ENCODE measurements at regions not wholly inside any gene's neighbourhood (a gene's known extent, or its start where the extent isn't known, plus 50 kb on each side); places are given as distances from the start of the nearest gene placed in this dataset.
"Not testable (repeated sequence)": the region's sequence is repeated elsewhere in the genome, so short reads cannot be mapped to it uniquely, and the experiment has no call there.

DNA sequence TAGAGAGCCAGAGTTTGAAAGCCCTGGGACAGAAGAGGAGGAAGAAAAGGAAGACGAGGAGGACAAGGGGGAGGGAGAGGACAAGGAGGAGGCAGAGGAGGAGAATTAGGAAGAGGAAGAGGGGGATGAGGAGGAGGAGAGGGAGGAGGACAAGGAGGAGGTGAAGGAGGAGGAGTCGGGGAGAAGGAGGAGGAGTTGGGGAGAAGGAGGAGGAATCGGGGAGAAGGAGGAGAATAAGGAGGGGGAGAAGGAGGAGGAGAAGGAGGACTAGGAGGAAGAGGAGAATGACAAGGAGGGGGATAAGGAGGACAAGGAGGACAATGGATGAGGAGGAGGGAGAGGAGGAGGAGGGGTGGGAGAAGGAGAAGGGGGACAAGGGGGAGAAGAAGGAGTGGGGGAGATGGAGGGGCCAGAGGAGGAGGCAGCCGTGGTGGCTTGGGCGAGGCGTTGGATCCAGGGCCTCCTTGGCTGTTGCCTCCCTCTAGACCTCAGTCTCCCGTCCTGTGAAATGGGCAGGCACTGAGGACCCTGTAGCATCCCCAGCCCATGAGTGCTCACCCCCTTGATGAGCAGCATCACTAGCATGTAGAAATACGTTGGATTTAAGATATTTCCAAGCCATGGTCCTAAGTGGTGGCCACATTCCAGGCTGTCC, 179.6 kb downstream of the LMLN start:
- not testable (repeated sequence) for H3K36me3 ChIP-seq (replicated peaks; ENCODE audit: control insufficient read depth, insufficient read depth, low read length); H3K4me3 ChIP-seq (ENCODE audit: insufficient read depth, low read depth, low read length); DNase-seq; H3K27me3 ChIP-seq (ENCODE audit: control insufficient read depth, insufficient read depth, low read length)

DNA sequence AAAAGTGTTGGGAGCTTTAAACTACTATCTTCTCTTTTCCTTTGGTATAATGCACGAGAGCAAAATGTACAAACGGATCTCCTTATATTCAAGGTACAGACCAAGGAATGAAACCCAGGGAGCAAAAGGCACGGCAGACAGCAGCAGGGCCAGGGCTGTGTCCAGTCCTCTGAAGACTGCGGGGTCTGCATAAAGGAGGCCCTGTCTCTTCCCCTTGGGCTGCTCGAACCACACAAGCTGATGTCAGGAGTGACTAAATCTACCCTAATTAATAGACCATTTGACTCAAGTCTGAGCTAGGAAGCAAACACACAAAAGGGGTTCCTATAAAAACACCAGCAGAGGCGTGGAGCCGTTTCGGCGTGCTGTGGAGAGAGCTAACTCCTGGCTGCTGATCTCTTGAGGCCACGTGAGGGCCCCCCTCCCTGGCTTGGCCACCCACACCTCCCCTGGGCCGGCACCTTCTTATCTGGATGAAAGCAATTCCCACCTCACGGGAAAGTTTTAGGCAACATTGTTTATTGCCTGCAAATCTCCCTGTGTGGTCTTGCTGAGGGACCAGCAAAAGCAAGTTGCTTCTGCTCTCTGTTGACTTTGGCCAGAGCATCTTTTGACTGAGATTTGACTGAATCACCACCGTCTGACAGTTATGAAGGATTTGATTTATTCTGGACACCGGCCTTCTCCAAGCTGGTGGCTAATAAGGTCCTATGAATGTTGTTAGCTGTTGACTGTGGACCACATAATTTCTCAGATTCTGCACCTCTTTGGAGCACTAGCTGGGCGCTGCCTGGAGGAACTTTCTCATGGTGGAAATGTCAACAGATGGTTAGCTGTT, 183.5 kb downstream of the LMLN start:
- not testable (repeated sequence) for DNase-seq; H3K4me3 ChIP-seq (ENCODE audit: insufficient read depth, low read depth, low read length); H3K36me3 ChIP-seq (replicated peaks; ENCODE audit: control insufficient read depth, insufficient read depth, low read length); H3K27me3 ChIP-seq (ENCODE audit: control insufficient read depth, insufficient read depth, low read length)

DNA sequence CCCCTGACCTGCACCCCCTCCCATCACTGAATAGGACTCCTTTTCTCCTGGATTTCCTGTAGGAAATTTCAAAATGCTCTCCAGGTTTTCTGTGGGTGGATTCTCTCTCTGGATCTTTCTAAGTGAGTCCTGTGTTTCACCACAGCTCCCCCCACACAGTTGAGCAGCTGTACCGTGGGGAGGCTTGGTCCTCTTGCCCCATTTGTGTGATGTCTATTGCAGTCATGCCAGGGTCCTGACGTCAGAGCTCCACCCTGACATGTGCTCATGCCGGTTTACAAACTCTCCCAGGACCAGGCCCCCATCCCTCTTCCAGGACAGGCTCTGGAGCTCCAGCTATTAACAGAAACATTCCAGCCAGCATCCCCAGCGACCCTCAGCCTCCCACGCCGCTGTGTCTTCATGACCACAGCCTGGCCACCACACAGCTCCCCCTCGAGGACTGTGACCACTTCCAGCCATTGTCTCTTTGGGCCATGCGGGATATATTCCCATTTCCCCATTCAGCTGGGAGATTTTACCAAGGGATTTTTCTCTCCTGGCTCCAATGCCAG, 185.3 kb downstream of the LMLN start:
- H3K4me3 ChIP-seq (ENCODE audit: insufficient read depth, low read depth, low read length); H3K36me3 ChIP-seq (replicated peaks; ENCODE audit: control insufficient read depth, insufficient read depth, low read length); DNase-seq; H3K27me3 ChIP-seq (ENCODE audit: control insufficient read depth, insufficient read depth, low read length): not testable (repeated sequence)

DNA sequence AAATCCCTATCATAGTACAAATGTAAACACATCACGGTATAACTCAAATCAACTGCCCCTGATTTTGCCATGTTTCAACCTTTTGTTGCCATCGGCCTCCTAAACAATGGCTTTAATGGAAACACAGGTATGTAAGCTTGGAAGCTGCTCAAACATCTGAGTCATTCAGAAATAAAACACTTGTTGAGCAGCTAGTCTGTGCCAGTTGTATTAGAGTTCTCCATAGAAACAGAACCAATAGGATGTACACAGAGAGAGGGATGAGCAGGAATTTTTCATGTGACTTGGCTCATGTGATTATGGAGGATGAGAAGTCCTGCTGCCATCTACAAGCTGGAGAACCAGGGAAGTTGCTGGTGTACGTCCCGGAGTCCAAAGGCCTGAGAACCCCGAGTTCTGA, 186.1 kb downstream of the LMLN start:
- DNase-seq; H3K4me3 ChIP-seq (ENCODE audit: insufficient read depth, low read depth, low read length); H3K27me3 ChIP-seq (ENCODE audit: control insufficient read depth, insufficient read depth, low read length); H3K36me3 ChIP-seq (replicated peaks; ENCODE audit: control insufficient read depth, insufficient read depth, low read length): not testable (repeated sequence)

DNA sequence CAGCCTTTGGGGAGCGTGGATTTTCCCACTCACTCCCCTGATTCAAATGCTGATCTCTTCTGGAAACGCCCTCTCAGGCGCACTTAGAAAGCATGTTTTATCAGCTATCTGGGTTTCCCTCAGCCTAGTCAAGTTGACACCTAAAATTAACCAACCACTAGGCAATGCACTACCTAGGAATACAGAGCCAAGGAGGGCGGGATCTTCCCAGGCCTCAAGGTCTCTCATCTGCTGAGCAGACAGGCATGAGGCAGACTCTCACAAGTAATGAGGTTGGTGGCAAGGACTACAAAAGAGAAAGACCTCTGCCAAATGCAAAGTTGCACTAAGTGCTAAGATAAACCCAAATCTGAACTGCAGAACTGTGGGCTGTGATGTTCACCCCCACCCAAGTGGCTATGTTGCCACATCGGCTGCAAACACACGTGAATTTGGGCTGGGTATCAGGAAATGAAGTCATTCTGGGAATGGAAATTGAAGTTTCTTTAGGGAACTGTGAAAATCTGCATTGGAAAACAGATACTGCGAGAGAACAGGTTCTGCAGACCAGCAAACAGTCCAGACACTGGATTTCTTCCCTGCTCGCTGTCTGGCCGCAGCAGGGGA, 186.6 kb downstream of the LMLN start:
- not testable (repeated sequence) for DNase-seq; H3K4me3 ChIP-seq (ENCODE audit: insufficient read depth, low read depth, low read length); H3K36me3 ChIP-seq (replicated peaks; ENCODE audit: control insufficient read depth, insufficient read depth, low read length)

DNA sequence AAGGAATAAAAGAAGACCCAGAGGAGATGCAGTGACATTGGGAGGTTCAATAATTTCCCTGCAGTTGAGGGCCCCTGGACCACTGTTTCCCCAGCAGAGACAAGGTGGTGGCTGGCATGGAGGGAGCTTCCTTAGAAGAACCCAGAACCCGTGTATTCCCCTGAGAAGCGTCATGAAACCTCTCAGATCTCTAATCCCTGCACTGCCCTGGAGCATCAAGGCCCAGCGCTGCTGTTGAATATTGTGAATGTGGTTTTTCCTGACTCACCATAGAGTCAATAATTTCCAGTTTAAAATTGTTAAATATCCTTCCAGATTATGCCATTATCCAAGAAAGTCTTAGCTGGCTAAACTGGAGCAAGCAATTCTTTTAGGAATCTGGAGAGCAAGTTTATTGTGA, 187.2 kb downstream of the LMLN start:
- H3K36me3 ChIP-seq (replicated peaks; ENCODE audit: control insufficient read depth, insufficient read depth, low read length); DNase-seq; H3K4me3 ChIP-seq (ENCODE audit: insufficient read depth, low read depth, low read length); H3K27me3 ChIP-seq (ENCODE audit: control insufficient read depth, insufficient read depth, low read length): not testable (repeated sequence)

More for the DNA sequence above, 186.6 kb downstream of the LMLN start:
- H3K27me3 ChIP-seq (ENCODE audit: control insufficient read depth, insufficient read depth, low read length): not testable (repeated sequence)

DNA sequence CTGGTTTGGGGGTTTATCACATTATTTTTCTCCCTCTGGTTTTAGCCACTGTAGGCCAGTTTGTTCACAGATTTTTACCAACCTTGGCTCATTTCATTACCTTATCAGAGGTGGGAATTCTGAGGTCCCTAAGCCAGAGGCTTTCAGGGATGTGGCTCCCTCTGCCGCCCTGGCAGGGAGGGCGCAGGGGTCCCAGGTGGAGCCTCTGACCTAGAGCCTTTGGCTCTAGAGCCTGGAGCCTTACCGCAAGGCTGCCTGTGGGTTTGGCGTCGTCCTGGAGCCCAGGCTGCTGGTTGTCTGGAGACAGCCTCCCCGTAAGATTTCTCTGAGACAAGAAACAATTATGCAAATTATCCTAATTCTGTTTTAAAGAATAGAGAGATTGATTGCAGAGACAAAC, 188.0 kb downstream of the LMLN start:
- not testable (repeated sequence) for DNase-seq; H3K4me3 ChIP-seq (ENCODE audit: insufficient read depth, low read depth, low read length); H3K36me3 ChIP-seq (replicated peaks; ENCODE audit: control insufficient read depth, insufficient read depth, low read length); H3K27me3 ChIP-seq (ENCODE audit: control insufficient read depth, insufficient read depth, low read length)

DNA sequence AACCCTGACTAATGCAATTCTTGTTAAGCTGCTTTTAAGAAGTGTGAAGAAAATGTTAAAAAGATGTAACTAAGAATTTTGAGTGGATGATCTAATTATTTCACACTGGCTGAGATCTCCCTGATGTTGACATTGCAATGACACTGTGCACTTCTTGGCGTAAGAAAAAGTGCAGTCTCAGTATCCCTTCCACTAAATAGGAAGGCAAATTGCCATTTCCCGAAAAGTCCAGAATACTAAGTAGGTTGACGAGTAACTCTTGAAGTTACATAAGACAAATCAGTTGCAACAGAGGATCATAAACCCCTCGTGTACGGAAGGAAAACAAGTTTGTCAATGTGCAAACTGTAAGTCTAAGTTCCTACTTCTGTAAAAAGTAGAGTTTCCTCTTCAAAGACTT, 189.9 kb downstream of the LMLN start:
- not testable (repeated sequence) for DNase-seq; H3K27me3 ChIP-seq (ENCODE audit: control insufficient read depth, insufficient read depth, low read length); H3K4me3 ChIP-seq (ENCODE audit: insufficient read depth, low read depth, low read length)

DNA sequence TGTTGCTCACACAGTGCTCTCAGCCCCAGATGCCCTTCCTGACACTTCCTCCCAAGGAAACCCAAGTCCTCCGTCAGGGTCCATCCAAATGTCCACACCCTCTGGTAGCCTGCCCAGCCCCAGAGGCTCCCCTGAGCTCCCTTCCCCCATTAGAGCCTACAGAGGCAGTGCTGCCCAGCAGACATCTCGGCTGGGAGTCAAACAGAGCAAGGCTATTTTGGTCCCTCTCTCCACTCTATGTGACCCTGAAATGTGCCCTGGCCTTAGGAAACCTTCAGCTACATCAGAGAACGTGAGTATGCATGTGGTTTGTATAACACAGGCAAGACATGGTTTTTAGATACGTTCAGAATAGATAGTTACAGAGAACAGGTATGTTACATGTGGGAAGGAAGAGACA, 191.8 kb downstream of the LMLN start:
- H3K27me3 ChIP-seq (ENCODE audit: control insufficient read depth, insufficient read depth, low read length); DNase-seq; H3K4me3 ChIP-seq (ENCODE audit: insufficient read depth, low read depth, low read length); H3K36me3 ChIP-seq (replicated peaks; ENCODE audit: control insufficient read depth, insufficient read depth, low read length): not testable (repeated sequence)

More for the DNA sequence above, 189.9 kb downstream of the LMLN start:
- H3K36me3 ChIP-seq (replicated peaks; ENCODE audit: control insufficient read depth, insufficient read depth, low read length): not testable (repeated sequence)

DNA sequence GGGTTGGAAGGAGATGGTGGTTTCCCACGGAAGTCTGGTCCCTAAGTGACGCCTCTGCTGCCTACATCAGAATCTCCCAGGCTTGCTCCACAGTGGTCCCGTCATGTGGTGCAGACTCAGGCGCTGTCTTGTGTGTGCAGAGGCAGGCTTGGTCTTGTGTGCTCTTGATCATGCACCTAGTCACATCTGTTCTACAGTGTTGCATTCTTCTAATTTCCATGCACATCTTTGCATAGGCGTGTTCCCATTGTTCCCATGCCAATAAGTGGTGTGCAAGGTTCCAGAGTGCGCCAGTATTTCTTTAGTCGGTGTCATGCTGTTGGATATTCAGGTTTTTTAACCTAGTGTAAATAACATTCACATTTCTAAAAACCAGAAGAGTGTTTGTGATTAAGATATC, 195.8 kb downstream of the LMLN start:
- not testable (repeated sequence) for H3K36me3 ChIP-seq (replicated peaks; ENCODE audit: control insufficient read depth, insufficient read depth, low read length); H3K27me3 ChIP-seq (ENCODE audit: control insufficient read depth, insufficient read depth, low read length); H3K4me3 ChIP-seq (ENCODE audit: insufficient read depth, low read depth, low read length); DNase-seq

DNA sequence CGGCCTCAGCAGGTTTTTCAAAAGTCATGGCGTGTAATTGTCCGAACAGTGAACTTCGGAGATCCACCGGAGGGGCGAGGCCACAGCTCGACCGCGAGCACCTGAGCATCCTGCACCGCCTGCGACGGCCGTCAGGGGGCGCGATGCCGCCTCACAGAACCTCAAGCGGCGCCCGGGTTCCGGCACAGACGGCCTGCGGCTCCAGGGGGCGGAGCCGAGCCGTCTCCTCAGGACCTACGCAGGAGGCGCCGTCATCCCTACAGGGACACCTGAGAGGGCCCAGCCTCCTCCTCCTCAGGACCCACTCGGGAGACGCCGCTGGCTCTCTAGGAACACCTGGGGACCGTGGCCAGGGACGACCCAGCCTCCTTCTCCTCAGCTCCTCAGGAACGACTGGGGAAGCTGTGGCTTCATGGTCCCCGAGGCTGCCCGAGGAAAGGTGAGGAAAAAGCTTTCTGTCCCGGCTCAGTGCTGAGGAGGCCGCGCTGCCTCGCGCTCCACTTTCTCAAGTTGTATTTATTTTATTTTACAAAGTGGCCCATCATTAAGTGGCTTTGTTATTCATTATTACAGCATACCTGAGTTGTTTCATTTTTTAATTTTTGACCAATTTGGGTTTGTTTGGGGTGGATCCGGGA, 197.3 kb downstream of the LMLN start:
- H3K27me3 ChIP-seq (ENCODE audit: control insufficient read depth, insufficient read depth, low read length); DNase-seq; H3K4me3 ChIP-seq (ENCODE audit: insufficient read depth, low read depth, low read length); H3K36me3 ChIP-seq (replicated peaks; ENCODE audit: control insufficient read depth, insufficient read depth, low read length): not testable (repeated sequence)

DNA sequence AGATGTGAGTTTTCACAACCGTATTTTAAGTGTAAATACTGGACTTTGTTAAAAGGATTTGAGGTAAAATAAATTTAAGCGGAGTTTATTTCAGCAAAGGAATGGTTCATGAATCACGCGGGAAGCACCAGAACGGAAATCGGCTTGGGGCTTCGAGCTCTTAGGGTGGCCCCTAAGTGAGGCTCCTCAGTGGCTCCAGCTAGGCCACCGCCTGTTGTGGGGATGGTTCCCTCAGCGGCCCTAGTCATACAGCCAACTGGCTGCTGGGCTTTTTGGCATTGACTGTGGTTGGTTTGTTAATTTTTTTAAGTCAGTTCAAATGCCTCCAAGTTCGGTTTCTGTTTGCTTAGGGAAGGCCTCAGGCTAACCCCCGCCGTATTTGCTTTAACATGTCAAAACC, 198.0 kb downstream of the LMLN start:
- not testable (repeated sequence) for DNase-seq; H3K36me3 ChIP-seq (replicated peaks; ENCODE audit: control insufficient read depth, insufficient read depth, low read length); H3K27me3 ChIP-seq (ENCODE audit: control insufficient read depth, insufficient read depth, low read length)
- H3K4me3 ChIP-seq (ENCODE audit: insufficient read depth, low read depth, low read length): peak overlapping the region; percentile 17; the same call in 1 of the 2 replicates

DNA sequence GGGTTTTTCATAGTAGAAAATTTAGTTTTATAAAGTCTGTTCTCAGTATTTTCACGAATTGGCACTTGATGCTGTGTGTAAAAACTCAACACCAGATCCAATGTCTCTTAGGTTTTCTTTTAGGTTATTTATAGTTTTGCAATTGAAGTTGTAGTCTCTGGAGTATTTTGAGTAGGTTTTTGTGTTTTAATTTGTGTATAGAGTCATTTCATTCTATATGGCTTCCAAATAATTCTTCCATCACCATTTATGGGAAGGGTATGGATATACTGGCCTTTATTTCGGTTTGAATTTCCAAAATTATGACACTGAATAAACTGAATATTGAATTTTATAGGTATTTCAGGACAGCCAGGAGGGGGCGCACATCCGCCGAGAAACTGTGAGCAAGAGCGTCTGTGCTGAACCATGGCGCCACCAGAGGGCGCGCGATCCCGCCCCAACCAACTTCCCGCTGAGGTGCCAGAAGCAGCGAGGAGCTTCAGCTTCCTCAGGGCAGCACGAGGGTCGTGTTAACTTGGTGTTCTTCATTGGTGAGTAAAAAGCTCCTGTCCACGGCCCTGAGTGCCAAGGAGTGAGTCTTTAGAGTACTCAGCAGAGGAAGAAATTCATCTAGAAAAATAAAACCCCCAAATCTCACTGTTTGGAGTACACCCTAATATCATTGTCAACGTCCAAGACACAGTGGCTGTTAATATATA, 207.5 kb downstream of the LMLN start:
- not testable (repeated sequence) for DNase-seq; H3K4me3 ChIP-seq (ENCODE audit: insufficient read depth, low read depth, low read length); H3K27me3 ChIP-seq (ENCODE audit: control insufficient read depth, insufficient read depth, low read length); H3K36me3 ChIP-seq (replicated peaks; ENCODE audit: control insufficient read depth, insufficient read depth, low read length)

DNA sequence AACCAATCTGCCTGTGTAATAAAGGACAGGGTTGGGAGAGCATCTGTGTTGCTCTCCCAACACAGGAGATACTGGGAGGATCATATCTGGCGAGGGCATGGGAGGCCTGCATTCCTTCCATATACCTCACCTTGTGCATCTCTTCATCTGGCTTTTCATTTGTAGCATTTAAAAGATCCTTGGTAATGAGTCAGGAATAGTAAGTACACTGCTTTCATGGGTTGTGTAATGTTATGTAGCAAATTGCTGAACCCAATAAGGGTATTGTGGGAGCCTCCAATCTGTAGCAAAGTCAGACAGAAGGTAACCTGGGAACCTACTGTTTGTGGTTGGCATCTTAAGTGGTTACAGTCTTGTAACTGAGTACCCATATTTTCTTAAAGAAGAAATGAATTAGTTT, 210.8 kb downstream of the LMLN start:
- not testable (repeated sequence) for H3K4me3 ChIP-seq (ENCODE audit: insufficient read depth, low read depth, low read length); DNase-seq; H3K36me3 ChIP-seq (replicated peaks; ENCODE audit: control insufficient read depth, insufficient read depth, low read length); H3K27me3 ChIP-seq (ENCODE audit: control insufficient read depth, insufficient read depth, low read length)
